IMR-90 (cell line): ENCODE measurements at regions not wholly inside any gene's neighbourhood (a gene's known extent, or its start where the extent isn't known, plus 50 kb on each side); places are given as distances from the start of the nearest gene placed in this dataset.

Experiments
- ATAC-seq: fragments of 200-7000 bp; cut with Tn5 transposase; 2 replicates; pipeline ENCODE4 v1.9.1; 2020; ENCODE audit warnings: low read depth, mild to moderate bottlenecking, moderate library complexity
- BruUV-seq: library from RNA; stranded (reverse); fragments of 400-500 nt; replicated peaks from 2 replicates; lab custom pipeline; 2021; lab: Mats Ljungman, UMichigan
- CTCF ChIA-PET: fragments of 300-600 bp; formaldehyde crosslinking; extraction: SDS; loops from one replicate; lab custom pipeline; 2021; ENCODE audit warnings: antibody characterized with exemption; lab: Yijun Ruan, JAX
- POLR2A ChIA-PET: fragments of 300-600 bp; sonication (Branson Sonifier 250); formaldehyde crosslinking; loops from one replicate; lab custom pipeline; 2022; ENCODE audit warnings: antibody characterized with exemption; ENCODE audit not compliant: unreplicated experiment; lab: Charles Lee
- DNase-seq: peaks from one replicate; pipeline ENCODE4 v3.0.0; 2013
- H2AFZ ChIP-seq: replicated peaks from 2 replicates; pipeline ENCODE3; 2013; ENCODE audit warnings: low read length, mild to moderate bottlenecking; ENCODE audit not compliant: poor library complexity
- H2AK5ac ChIP-seq: 2 replicates; pipeline ENCODE4 v1.6.1; 2013; ENCODE audit warnings: low read depth, low read length, inconsistent platforms
- H2AK9ac ChIP-seq: replicated peaks from 2 replicates; pipeline ENCODE3; 2013; ENCODE audit warnings: mild to moderate bottlenecking, low read depth, low read length, moderate library complexity; ENCODE audit not compliant: poor library complexity
- H2BK120ac ChIP-seq: 2 replicates; pipeline ENCODE4 v1.6.1; 2013; ENCODE audit warnings: low read depth, low read length, inconsistent platforms
- H2BK15ac ChIP-seq: 3 replicates; pipeline ENCODE4 v1.6.1; 2013; ENCODE audit warnings: low read depth, low read length, inconsistent platforms
- H2BK20ac ChIP-seq: 2 replicates; pipeline ENCODE4 v1.6.1; 2013; ENCODE audit warnings: low read depth, mild to moderate bottlenecking, inconsistent platforms, low read length, moderate library complexity
- H2BK5ac ChIP-seq: 2 replicates; pipeline ENCODE4 v1.6.1; 2013; ENCODE audit warnings: mild to moderate bottlenecking, low read depth, low read length, inconsistent platforms; ENCODE audit not compliant: poor library complexity, severe bottlenecking
- H3K14ac ChIP-seq: replicated peaks from 2 replicates; pipeline ENCODE4 v1.6.1; 2013; ENCODE audit warnings: low read depth, low read length, inconsistent platforms
- H3K18ac ChIP-seq: 2 replicates; pipeline ENCODE4 v1.6.1; 2013; ENCODE audit warnings: low read depth, low read length, control low read depth
- H3K23ac ChIP-seq: 2 replicates; pipeline ENCODE4 v1.6.1; 2013; ENCODE audit warnings: low read depth, low read length, inconsistent platforms
- H3K27ac ChIP-seq: 2 replicates; pipeline ENCODE4 v1.5.1; 2013; ENCODE audit warnings: mild to moderate bottlenecking, control low read depth, low read length; ENCODE audit not compliant: insufficient read depth
- H3K27me3 ChIP-seq: 2 replicates; pipeline ENCODE4 v1.6.1; 2013; ENCODE audit warnings: low read length; ENCODE audit not compliant: control insufficient read depth, insufficient read depth
- H3K36me3 ChIP-seq: 2 replicates; pipeline ENCODE4 v1.6.1; 2013; ENCODE audit warnings: low read length, mixed read lengths; ENCODE audit not compliant: control insufficient read depth, insufficient read depth
- H3K4ac ChIP-seq: 2 replicates; pipeline ENCODE4 v1.6.1; 2013; ENCODE audit warnings: low read depth, low read length, inconsistent platforms
- H3K4me1 ChIP-seq: 2 replicates; pipeline ENCODE4 v1.6.1; 2013; ENCODE audit warnings: low read length, mixed read lengths; ENCODE audit not compliant: control insufficient read depth, insufficient read depth
- H3K4me2 ChIP-seq: 2 replicates; pipeline ENCODE4 v1.6.1; 2013; ENCODE audit warnings: low read depth, mild to moderate bottlenecking, control low read depth, low read length, moderate library complexity
- H3K4me3 ChIP-seq: 2 replicates; pipeline ENCODE4 v1.5.1; 2013; ENCODE audit warnings: low read depth, mild to moderate bottlenecking, control low read depth, low read length, moderate library complexity; ENCODE audit not compliant: insufficient read depth
- H3K56ac ChIP-seq: 2 replicates; pipeline ENCODE4 v1.6.1; 2013; ENCODE audit warnings: low read length, inconsistent platforms; ENCODE audit not compliant: insufficient read depth; ENCODE audit errors: extremely low read depth
- H3K79me1 ChIP-seq, 2 experiments: 2 replicates each; pipeline ENCODE4 v1.6.1; 2013; ENCODE audit warnings: low read length in 2 of 2, inconsistent platforms in 1 of 2, low read depth in 1 of 2
- H3K9ac ChIP-seq: 2 replicates; pipeline ENCODE4 v1.6.1; 2013; ENCODE audit warnings: low read depth, low read length, control low read depth
- H3K9me1 ChIP-seq: 2 replicates; pipeline ENCODE4 v1.6.1; 2013; ENCODE audit warnings: low read length, inconsistent platforms; ENCODE audit not compliant: insufficient read depth
- H3K9me3 ChIP-seq: 2 replicates; pipeline ENCODE4 v1.6.1; 2013; ENCODE audit warnings: low read length; ENCODE audit not compliant: control insufficient read depth, insufficient read depth
- H4K20me1 ChIP-seq: 2 replicates; pipeline ENCODE4 v1.6.1; 2013; ENCODE audit warnings: low read length, inconsistent platforms; ENCODE audit not compliant: insufficient read depth
- H4K5ac ChIP-seq: 2 replicates; pipeline ENCODE4 v1.6.1; 2013; ENCODE audit warnings: mild to moderate bottlenecking, low read depth, low read length, control low read depth
- H4K8ac ChIP-seq, 2 experiments: 2 replicates each; pipeline ENCODE4 v1.6.1; 2013; ENCODE audit warnings: low read depth in 2 of 2, low read length in 2 of 2, control low read depth in 1 of 2, inconsistent platforms in 1 of 2
- H4K91ac ChIP-seq: 2 replicates; pipeline ENCODE4 v1.6.1; 2013; ENCODE audit warnings: low read depth, low read length, inconsistent platforms; ENCODE audit not compliant: insufficient read depth
- BHLHE40 ChIP-seq: fragments of 150-350 bp; IDR thresholded peaks from 2 replicates; pipeline ENCODE4 v1.6.1; 2016; ENCODE audit warnings: mild to moderate bottlenecking, low read depth, low read length
- CEBPB ChIP-seq: IDR thresholded peaks from 2 replicates; pipeline ENCODE4 v1.6.1; 2012; ENCODE audit warnings: low read depth, low read length, improper control_type of control experiment
- FOS ChIP-seq: fragments of 150-350 bp; IDR thresholded peaks from 2 replicates; pipeline ENCODE4 v1.6.1; 2016; ENCODE audit warnings: low read depth, low read length
- MAFK ChIP-seq: IDR thresholded peaks from 2 replicates; pipeline ENCODE4 v1.6.1; 2012; ENCODE audit warnings: low read depth, low read length, improper control_type of control experiment
- MAZ ChIP-seq: IDR thresholded peaks from 2 replicates; pipeline ENCODE4 v1.6.1; 2012; ENCODE audit warnings: low read depth, mild to moderate bottlenecking, low read length, improper control_type of control experiment, moderate library complexity, borderline replicate concordance
- NFE2L2 ChIP-seq: fragments of 150-350 bp; IDR thresholded peaks from 2 replicates; pipeline ENCODE4 v1.6.1; 2016; ENCODE audit warnings: low read depth, mild to moderate bottlenecking, low read length
- USF2 ChIP-seq: fragments of 150-350 bp; IDR thresholded peaks from 2 replicates; pipeline ENCODE4 v1.6.1; 2017; ENCODE audit warnings: mild to moderate bottlenecking, antibody characterized with exemption, low read length, low read depth
- WGBS, 2 experiments: methylation state at CpG; one replicate each; pipeline versions ENCODE4 v1.1.5 to v1.1.7; 2013; ENCODE audit warnings: missing lambda C conversion rate in 2 of 2; ENCODE audit not compliant: insufficient read length in 1 of 2; ENCODE audit errors: extremely low coverage in 2 of 2; 5-methylcytosine and 5-hydroxymethylcytosine counted together
- dilution Hi-C: fragments of 300-500 bp; cut with HindIII; formaldehyde crosslinking; loops from one replicate; pipeline ENCODE4 v1.14.3; 2018; ENCODE audit warnings: low sequenced_read_pairs; ENCODE audit not compliant: unreplicated experiment
- in situ Hi-C: fragments of 300-500 bp; cut with MboI; formaldehyde crosslinking; loops from 3 replicates; pipeline ENCODE4 v1.14.3; 2019; ENCODE audit warnings: low sequenced_read_pairs, inconsistent platforms, mixed read lengths
- intact Hi-C: fragments of 100-400 bp; cut with micrococcal nuclease; formaldehyde crosslinking; loops from 2 replicates; pipeline ENCODE4 v1.10.0; 2022

GRCh38 chr20:56788041-56788670, 159.1 kb downstream of the TFAP2C start:
- DNase-seq (peak; percentile 95), ATAC-seq (peak; percentile 82)
- Histone ChIP-seq H2BK20ac (peak overlapping the region; percentile 90), H2AK5ac (peak overlapping the region; percentile 71; the same call in 1 of the 2 replicates), H2BK120ac (peak overlapping the region; percentile 97), H3K9me1 (no peaks in the 10 kb centered on the region), H3K4me3 (no peak overlapping the region), H3K14ac (peak overlapping the region; percentile 49), H3K4me2 (no peak overlapping the region), H3K4me1 (peaks cover 2% of the 10 kb centered on the region; the same call in 1 of the 2 replicates), H2BK5ac (peak overlapping the region; percentile 96), H2BK15ac (peak overlapping the region; percentile 64; the same call in 1 of the 3 replicates), H3K23ac (peak overlapping the region; percentile 77), H3K9ac (no peak overlapping the region), H3K36me3 (no peaks in the 10 kb centered on the region), H2AFZ (peak overlapping the region; percentile 61), H4K8ac (peak overlapping the region; percentile 27 to 64; a peak in 3 of 4 replicates), H4K20me1 (peaks cover 6% of the 10 kb centered on the region; the same call in 1 of the 2 replicates), H3K56ac (peak overlapping the region; percentile 63; the same call in 1 of the 2 replicates), H3K27me3 (no peaks in the 10 kb centered on the region), H3K4ac (peak overlapping the region; percentile 92), H2AK9ac (peak overlapping the region; percentile 86), H4K91ac (peak overlapping the region; percentile 89), H4K5ac (peak overlapping the region; percentile 62; the same call in 1 of the 2 replicates), H3K9me3 (peaks cover 2% of the 10 kb centered on the region; the same call in 1 of the 2 replicates), H3K18ac (peak overlapping the region; percentile 48; the same call in 1 of the 2 replicates), H3K79me1 (no peaks in the 10 kb centered on the region), H3K27ac (peak overlapping the region; percentile 71)
- CTCF ChIA-PET: no interaction called here
- 60% methylated on average over 5 of the region's 7 CpGs; no CpG with 5 or more reads in 1 of the 2 experiments for WGBS, 2 experiments
- POLR2A ChIA-PET: no interaction called here
- dilution Hi-C loops (no loop called here), intact Hi-C loops (no loop called here), in situ Hi-C loops (loop anchor here (25.0 kb wide), 1 partner anchor 426 kb away; the partner anchor contains the start of gene FAM210B)
- 0 out of 2 replicates have a peak, but pooled peaks have one; percentile 20 for TF ChIP-seq BHLHE40
- peak; percentile 27 for TF ChIP-seq FOS
- peak; percentile 100 for TF ChIP-seq CEBPB
- no peak for TF ChIP-seq NFE2L2
- TF ChIP-seq MAFK: no peak
- TF ChIP-seq MAZ: peak; percentile 44; the same call in 1 of the 2 replicates
- peak; percentile 14; the same call in 1 of the 2 replicates for TF ChIP-seq USF2
- no TSS peak for BruUV-seq
